ENCODE measurements at regions not wholly inside any gene's neighbourhood (a gene's known extent, or its start where the extent isn't known, plus 50 kb on each side); places are given as distances from the start of the nearest gene placed in this dataset.

GRCh38 chr11:88410656-88411055 is 73.1 kb upstream of the CTSC start:
- DNase-seq (ENCODE audit: low read depth, low spot score): no peak
- no peak overlapping the region for H3K4me3 ChIP-seq (ENCODE audit: low read depth, low read length)
- CTCF ChIA-PET: no interaction called here
- no peak for TF ChIP-seq CTCF (IDR thresholded peaks at IDR 0.05; ENCODE audit: insufficient read depth, low read length, missing control alignments)
- POLR2A ChIA-PET: no interaction called here

GRCh38 chr11:88410056-88410455 is 72.5 kb upstream of the CTSC start:
- no peak for DNase-seq (ENCODE audit: low read depth, low spot score)
- CTCF ChIA-PET: no interaction called here
- H3K4me3 ChIP-seq (ENCODE audit: low read depth, low read length): no peak overlapping the region
- POLR2A ChIA-PET: no interaction called here
- TF ChIP-seq CTCF (IDR thresholded peaks at IDR 0.05; ENCODE audit: insufficient read depth, low read length, missing control alignments): no peak

DNA sequence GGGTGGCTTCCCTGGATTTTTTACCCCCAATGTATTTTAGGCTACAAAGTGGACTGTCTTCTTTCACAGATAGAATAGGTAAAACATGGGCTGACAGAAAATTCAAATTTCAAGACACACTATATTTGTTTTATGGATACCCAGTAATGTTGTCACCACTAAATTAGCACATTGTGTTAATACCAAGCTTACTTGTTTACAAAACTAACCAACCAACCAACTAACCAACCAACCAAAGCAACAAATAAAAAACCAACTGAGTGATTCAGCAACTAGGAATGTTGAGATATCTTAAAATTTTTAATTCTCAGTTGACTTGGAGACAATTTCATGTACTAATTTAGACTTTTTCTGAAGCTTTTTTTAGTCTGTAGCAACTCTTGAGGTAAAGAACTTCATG is 69.3 kb upstream of the CTSC start:
- ChIA-PET CTCF (no interaction called here), POLR2A (no interaction called here)
- no peak for TF ChIP-seq CTCF (IDR thresholded peaks at IDR 0.05; ENCODE audit: insufficient read depth, low read length, missing control alignments)
- no peak for DNase-seq (ENCODE audit: low read depth, low spot score)
- H3K4me3 ChIP-seq (ENCODE audit: low read depth, low read length): no peak overlapping the region

- no peak for DNase-seq (ENCODE audit: low read depth, low spot score)
- H3K4me3 ChIP-seq (ENCODE audit: low read depth, low read length): no peak overlapping the region
- TF ChIP-seq CTCF (IDR thresholded peaks at IDR 0.05; ENCODE audit: insufficient read depth, low read length, missing control alignments): no peak
- ChIA-PET POLR2A (no interaction called here), CTCF (no interaction called here)
These were observed 68.3 kb upstream of the CTSC start for GRCh38 chr11:88405853-88406252.

DNA sequence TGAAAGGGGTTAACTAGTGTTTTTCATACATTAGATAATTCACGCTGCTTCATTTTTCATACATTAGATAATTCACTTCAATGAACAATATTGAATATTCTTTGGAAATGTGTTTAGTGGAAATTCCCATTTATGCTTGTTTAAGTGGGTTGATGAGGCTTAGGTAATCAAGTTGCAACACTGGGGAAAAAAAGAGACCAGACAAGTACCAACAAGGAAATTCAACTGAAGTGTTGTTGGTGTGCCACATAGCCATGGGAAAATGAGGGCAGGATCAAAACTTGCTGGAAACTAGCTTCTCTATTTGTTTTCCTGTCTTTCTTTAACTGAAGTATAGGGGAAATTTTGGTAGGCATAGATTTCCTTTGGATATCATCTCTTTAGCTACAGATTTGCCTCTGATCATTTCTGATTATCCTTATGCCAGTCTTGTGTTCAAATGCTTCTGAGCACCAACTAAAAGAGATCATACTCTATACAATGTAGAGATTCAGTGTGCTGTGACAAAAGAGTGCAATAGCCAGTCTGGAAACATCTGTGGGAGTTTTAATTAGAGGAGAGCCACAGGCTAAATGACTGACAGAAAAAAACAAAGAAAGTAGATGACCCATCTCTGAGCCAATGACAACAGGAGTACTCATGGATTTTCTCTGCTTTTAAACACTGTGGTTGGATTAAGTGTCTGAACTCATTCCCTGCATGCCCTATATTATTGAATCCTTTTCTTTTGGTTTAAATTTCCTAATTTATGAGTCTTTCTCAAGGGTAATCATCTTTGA is 67.6 kb upstream of the CTSC start:
- DNase-seq (ENCODE audit: low read depth, low spot score): no peak
- H3K4me3 ChIP-seq (ENCODE audit: low read depth, low read length): no peak overlapping the region
- ChIA-PET CTCF (interaction anchor here (0.9 to 1.2 kb wide), 2 partner anchors 9 to 26 kb away, joined by 3 read pairs; no protein-coding TSS in a partner anchor), POLR2A (no interaction called here)
- no peak for TF ChIP-seq CTCF (IDR thresholded peaks at IDR 0.05; ENCODE audit: insufficient read depth, low read length, missing control alignments)

- TF ChIP-seq CTCF (IDR thresholded peaks at IDR 0.05; ENCODE audit: insufficient read depth, low read length, missing control alignments): no peak
- no peak overlapping the region for H3K4me3 ChIP-seq (ENCODE audit: low read depth, low read length)
- POLR2A ChIA-PET: no interaction called here
- CTCF ChIA-PET: interaction anchor here (0.9 to 1.2 kb wide), 2 partner anchors 10 to 27 kb away, joined by 3 read pairs; no protein-coding TSS in a partner anchor
- DNase-seq (ENCODE audit: low read depth, low spot score): no peak
These were observed 66.9 kb upstream of the CTSC start for GRCh38 chr11:88404391-88404790.

Measured in AG04449 (cell line).